Inflammatory macrophage treated with lipopolysaccharide for 4 hours (primary cell): ENCODE measurements at regions not wholly inside any gene's neighbourhood (a gene's known extent, or its start where the extent isn't known, plus 50 kb on each side); places are given as distances from the start of the nearest gene placed in this dataset.

ENCODE experiments used
- DNase-seq: peaks from one replicate; pipeline ENCODE4 v3.0.0-alpha.2; 2020

GRCh38 chr6:5946701-5947100 lies 60.0 kb downstream of the NRN1 start:
- DNase-seq = no peak

DNA sequence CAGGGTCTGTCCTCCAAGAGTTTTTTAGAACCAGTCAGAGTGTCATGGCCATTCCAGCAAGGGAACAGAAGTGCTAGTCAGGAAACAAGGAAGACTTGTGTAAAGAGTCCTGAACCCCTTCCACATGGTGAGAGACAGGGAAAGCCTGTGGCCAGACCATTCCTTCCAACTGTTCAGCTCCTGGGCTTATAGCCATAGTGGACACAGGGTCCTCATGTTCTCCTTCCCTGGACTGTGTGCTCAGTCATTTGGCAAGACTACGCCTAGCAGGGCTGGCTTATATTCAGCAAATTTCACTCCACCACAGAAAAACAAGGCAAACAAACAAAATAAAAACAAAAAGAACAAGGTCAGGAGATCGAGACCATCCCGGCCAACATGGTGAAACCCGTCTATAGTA lies 60.5 kb downstream of the NRN1 start:
- DNase-seq = no peak

GRCh38 chr6:5943591-5943990 lies 63.1 kb downstream of the NRN1 start:
- DNase-seq = no peak

- no peak for DNase-seq
These were observed 64.1 kb downstream of the NRN1 start for GRCh38 chr6:5942591-5942990.

- DNase-seq = no peak
These were observed 65.5 kb downstream of the NRN1 start for GRCh38 chr6:5941188-5941587.

DNA sequence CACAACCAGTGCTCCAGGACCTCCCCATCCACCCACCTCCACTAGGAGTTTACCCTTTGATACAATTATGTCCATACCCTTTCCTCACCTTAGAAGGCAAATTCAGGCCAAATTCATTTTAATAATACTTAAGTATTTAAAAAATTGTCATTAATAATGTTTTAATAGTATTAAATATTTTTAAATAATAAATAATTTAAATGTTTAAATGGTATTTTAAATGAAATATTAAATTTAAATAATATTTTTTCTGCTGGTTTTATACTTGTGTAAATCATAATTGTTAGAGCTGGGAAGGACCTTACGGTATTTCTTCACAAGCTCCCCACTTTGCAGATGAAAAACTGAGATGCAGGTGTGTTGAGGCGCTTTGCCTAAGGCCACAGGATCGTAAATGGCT lies 67.8 kb downstream of the NRN1 start:
- DNase-seq = no peak

- no peak for DNase-seq
These were observed 68.6 kb downstream of the NRN1 start for GRCh38 chr6:5937936-5938706.

DNA sequence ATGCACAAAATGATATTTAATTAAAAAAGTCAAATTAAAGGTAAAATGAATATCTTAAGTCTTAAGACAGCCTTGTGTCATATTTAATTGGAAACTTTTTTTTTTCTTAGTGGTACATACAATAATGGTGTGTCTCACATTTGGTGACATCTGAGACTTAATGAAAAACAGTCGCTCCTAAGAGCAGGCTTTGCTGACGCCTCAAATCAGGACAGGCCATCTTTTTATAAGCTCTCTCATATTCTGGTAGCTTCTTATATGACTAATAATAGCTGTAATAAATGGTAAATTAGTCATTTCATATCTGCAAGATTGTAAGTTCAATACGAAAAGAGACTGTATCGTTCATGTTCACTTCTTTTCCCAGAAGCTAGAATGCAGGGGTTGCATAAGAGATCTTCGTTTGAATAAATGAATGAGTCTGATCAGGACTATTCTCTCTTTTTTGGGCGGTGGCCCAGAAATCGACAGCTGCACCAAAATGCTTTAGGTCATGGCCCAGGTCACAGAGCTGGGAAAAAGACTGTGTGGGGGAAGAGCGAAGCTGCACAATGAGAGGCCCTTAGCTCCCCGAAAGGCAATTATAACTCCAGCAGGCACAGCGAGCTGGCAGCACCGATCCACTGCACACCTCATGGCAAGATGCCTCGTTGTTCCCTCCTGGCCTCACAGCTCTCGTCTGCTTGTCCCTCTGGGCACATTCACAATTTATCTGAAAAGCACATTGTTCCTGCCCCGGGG lies 69.4 kb downstream of the NRN1 start:
- DNase-seq = no peak

DNA sequence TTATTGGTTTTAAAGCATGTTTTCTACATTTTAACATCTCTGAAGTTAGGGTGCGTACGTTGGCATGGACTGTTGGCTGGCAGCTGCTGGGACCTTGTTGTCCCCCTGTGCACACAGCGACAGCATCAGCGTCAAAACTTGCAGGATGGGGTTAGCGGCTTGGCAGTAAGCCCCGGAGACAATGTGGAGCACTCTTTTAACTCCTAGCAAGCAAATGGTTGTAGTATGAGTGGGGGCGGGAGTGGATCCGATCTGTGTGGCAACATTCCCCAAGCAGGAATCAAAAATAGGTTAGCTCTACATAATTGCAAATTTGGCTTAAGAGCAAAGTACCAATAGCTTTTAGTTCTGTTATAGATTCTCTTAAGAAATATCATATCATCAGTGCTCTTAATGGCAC lies 70.1 kb downstream of the NRN1 start:
- no peak for DNase-seq

DNA sequence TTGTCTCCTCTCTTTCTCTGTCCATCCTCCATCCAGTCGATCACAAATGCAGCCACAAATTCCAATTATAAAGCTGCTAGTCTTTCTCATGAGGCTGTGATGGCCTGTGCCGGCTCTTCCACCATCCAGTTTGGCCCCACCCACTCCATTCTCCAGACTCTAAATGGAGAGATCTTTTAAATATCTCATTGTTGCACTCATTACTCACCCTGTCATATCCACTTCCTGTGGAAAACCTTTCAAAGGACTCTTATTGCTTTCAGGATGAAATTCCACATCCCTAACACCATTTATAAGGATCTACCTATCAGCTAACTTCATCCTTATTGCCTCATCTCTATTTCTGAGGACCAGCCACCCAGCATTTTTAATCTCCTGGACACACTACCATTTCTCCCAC lies 70.6 kb downstream of the NRN1 start:
- DNase-seq = no peak

- no peak for DNase-seq
These were observed 75.8 kb downstream of the NRN1 start for GRCh38 chr6:5930968-5931367.

GRCh38 chr6:5930143-5930770 lies 76.5 kb downstream of the NRN1 start:
- DNase-seq = no peak

- DNase-seq = no peak
These were observed 82.9 kb downstream of the NRN1 start for GRCh38 chr6:5923840-5924239.

GRCh38 chr6:5922230-5922629 lies 84.5 kb downstream of the NRN1 start:
- DNase-seq = no peak

GRCh38 chr6:5909721-5910120 lies 97.0 kb downstream of the NRN1 start:
- no peak for DNase-seq

- no peak for DNase-seq
These were observed 99.9 kb downstream of the NRN1 start for GRCh38 chr6:5906842-5907241.

DNA sequence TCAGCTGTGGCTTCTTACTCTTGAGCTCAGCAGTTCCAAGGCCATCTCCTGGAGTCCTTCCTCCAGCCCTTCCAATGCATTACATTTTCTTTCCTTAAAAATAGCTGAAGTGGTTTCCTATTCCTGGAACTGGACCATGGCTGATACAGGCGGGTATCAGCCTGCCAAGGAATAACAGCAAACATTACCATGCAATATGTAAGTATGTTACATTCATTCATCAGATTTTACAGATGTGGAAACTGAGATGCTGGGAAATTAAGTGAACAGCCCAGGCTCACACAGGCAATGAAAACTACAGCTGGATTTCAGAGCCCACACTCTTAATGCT lies 100.4 kb downstream of the NRN1 start:
- no peak for DNase-seq

- DNase-seq = no peak
These were observed 101.0 kb downstream of the NRN1 start for GRCh38 chr6:5905431-5906339.

GRCh38 chr6:5904532-5904931 lies 102.2 kb downstream of the NRN1 start:
- no peak for DNase-seq

DNA sequence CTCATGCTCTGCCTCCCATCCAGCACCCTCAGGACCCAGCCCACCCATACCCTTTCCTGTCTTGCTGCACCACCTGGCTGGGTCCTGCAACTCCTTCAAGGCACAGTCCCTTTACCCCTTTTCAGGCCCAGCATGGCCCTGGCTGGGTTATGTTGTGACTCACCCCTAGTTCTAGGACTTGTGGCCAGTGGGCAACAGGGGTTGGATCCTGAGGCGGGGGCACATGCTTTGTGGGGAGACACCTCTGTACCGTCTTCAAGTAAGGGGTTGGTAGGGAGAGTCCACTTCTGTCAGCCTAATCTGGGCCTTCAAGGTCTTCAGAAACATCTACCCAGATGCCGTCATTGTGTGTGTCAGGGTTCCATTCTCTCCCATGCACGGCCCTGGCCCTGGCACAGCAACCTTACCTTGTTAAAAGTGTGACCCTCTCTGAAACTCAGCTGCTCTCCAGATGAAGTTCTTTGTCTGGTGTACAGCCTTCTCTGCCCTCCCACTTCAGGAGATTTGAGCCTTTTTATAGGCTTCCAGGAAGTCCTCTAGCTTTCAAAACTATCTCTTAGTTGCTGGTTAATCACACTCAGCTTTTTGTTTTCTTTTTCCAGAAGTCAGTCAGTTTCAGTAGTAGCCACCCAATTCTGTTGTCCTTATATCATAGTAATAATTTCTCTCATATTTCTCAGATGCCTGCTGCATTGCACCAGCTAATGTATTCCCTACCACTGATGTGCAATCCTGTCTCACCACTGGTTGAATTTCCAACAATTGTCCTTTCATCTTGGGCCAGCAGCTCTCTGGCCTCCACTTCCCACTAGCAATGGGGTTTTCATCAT lies 107.3 kb downstream of the NRN1 start:
- DNase-seq = no peak

GRCh38 chr6:5898563-5898962 lies 108.2 kb downstream of the NRN1 start:
- no peak for DNase-seq

GRCh38 chr6:5898102-5898501 lies 108.6 kb downstream of the NRN1 start:
- no peak for DNase-seq
